ENCODE measurements at regions not wholly inside any gene's neighbourhood (a gene's known extent, or its start where the extent isn't known, plus 50 kb on each side); places are given as distances from the start of the nearest gene placed in this dataset.

- Mint-ChIP-seq H3K4me3 (no peak overlapping the region), H3K27ac (no peak overlapping the region), H3K4me1 (peaks cover 27% of the 10 kb centered on the region), H3K27me3 (ENCODE audit: low read depth) (no peaks in the 10 kb centered on the region), H3K9me3 (no peaks in the 10 kb centered on the region), H3K36me3 (no peaks in the 10 kb centered on the region)
- no peak for ATAC-seq
- ChIA-PET CTCF (no interaction called here), POLR2A (no interaction called here)
- TF ChIP-seq ZNF121 (CRISPR knock-in tag; IDR thresholded peaks at IDR 0.05): peak; percentile 65
- TF ChIP-seq ZNF396 (CRISPR knock-in tag; IDR thresholded peaks at IDR 0.05; ENCODE audit: borderline replicate concordance): no peak
- no peak for DNase-seq (ENCODE audit: low spot score)
Observed at GRCh38 chr17:63134867-63135266, 168.8 kb downstream of the TANC2 start.

- ATAC-seq (peak; percentile 50), DNase-seq (ENCODE audit: low spot score) (no peak)
- Mint-ChIP-seq H3K36me3 (no peaks in the 10 kb centered on the region), H3K27ac (peak overlapping the region; percentile 5; the same call in 1 of the 2 replicates), H3K27me3 (ENCODE audit: low read depth) (no peaks in the 10 kb centered on the region), H3K4me1 (peaks cover 27% of the 10 kb centered on the region), H3K9me3 (no peaks in the 10 kb centered on the region), H3K4me3 (no peak overlapping the region)
- ChIA-PET CTCF (interaction anchor here (0.8 to 1.9 kb wide), 5 partner anchors 21 to 270 kb away, joined by 3 to 5 read pairs (median 3); no protein-coding TSS in a partner anchor), POLR2A (no interaction called here)
- TF ChIP-seq GRHL2 (CRISPR knock-in tag; IDR thresholded peaks at IDR 0.05; ENCODE audit: insufficient replicate concordance, severe bottlenecking) (no peak), FOXP4 (CRISPR knock-in tag; IDR thresholded peaks at IDR 0.05) (no peak), TEAD4 (CRISPR knock-in tag; IDR thresholded peaks at IDR 0.05) (no peak), SMAD3 (CRISPR knock-in tag; IDR thresholded peaks at IDR 0.05; ENCODE audit: borderline replicate concordance) (no peak), PRRX2 (CRISPR knock-in tag; IDR thresholded peaks at IDR 0.05) (no peak), FOXK1 (CRISPR knock-in tag; IDR thresholded peaks at IDR 0.05) (no peak), USF2 (CRISPR knock-in tag; IDR thresholded peaks at IDR 0.05) (no peak), NR1H2 (CRISPR knock-in tag; IDR thresholded peaks at IDR 0.05) (no peak), TP53 (CRISPR knock-in tag; IDR thresholded peaks at IDR 0.05) (no peak), ELF4 (CRISPR knock-in tag; IDR thresholded peaks at IDR 0.05; ENCODE audit: low read depth) (no peak), ZNF121 (CRISPR knock-in tag; IDR thresholded peaks at IDR 0.05) (no peak), ZNF232 (CRISPR knock-in tag; IDR thresholded peaks at IDR 0.05) (no peak), FOXP1 (CRISPR knock-in tag; IDR thresholded peaks at IDR 0.05; ENCODE audit: borderline replicate concordance) (no peak), CDX4 (CRISPR knock-in tag; IDR thresholded peaks at IDR 0.05; ENCODE audit: borderline replicate concordance) (no peak), RELA (CRISPR knock-in tag; IDR thresholded peaks at IDR 0.05; ENCODE audit: borderline replicate concordance) (no peak), MLX (CRISPR knock-in tag; IDR thresholded peaks at IDR 0.05) (no peak), ZBTB43 (CRISPR knock-in tag; IDR thresholded peaks at IDR 0.05) (no peak), SMAD4 (CRISPR knock-in tag; IDR thresholded peaks at IDR 0.05) (no peak), OVOL2 (CRISPR knock-in tag; IDR thresholded peaks at IDR 0.05; ENCODE audit: borderline replicate concordance) (no peak)
Observed at GRCh38 chr17:63136369-63137012, 170.5 kb downstream of the TANC2 start.

All from WTC11 (cell line).